ENCODE measurements at regions not wholly inside any gene's neighbourhood (a gene's known extent, or its start where the extent isn't known, plus 50 kb on each side); places are given as distances from the start of the nearest gene placed in this dataset.

- TF ChIP-seq, protein P1, sequence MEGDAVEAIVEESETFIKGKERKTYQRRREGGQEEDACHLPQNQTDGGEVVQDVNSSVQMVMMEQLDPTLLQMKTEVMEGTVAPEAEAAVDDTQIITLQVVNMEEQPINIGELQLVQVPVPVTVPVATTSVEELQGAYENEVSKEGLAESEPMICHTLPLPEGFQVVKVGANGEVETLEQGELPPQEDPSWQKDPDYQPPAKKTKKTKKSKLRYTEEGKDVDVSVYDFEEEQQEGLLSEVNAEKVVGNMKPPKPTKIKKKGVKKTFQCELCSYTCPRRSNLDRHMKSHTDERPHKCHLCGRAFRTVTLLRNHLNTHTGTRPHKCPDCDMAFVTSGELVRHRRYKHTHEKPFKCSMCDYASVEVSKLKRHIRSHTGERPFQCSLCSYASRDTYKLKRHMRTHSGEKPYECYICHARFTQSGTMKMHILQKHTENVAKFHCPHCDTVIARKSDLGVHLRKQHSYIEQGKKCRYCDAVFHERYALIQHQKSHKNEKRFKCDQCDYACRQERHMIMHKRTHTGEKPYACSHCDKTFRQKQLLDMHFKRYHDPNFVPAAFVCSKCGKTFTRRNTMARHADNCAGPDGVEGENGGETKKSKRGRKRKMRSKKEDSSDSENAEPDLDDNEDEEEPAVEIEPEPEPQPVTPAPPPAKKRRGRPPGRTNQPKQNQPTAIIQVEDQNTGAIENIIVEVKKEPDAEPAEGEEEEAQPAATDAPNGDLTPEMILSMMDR (IDR thresholded peaks at IDR 0.05): no peak
- TF ChIP-seq EP300 (IDR thresholded peaks at IDR 0.05) (no peak), POLR2A (IDR thresholded peaks at IDR 0.05) (no peak)
Observed at GRCh38 chr7:19914866-19915265, 141.4 kb upstream of the TMEM196 start.

Data from ovary (tissue), 3 donors.